IPS DF 6.9 (cell line): ENCODE measurements at regions not wholly inside any gene's neighbourhood (a gene's known extent, or its start where the extent isn't known, plus 50 kb on each side); places are given as distances from the start of the nearest gene placed in this dataset.

Experiments used
- DNase-seq: peaks from one replicate; pipeline ENCODE4 v3.0.0-alpha.2; 2013; ENCODE audit warnings: low read depth, low spot score
- H3K27ac ChIP-seq: one replicate; pipeline ENCODE4 v1.5.1; 2013; ENCODE audit warnings: low read length, control low read depth
- H3K27me3 ChIP-seq: 2 replicates; pipeline ENCODE4 v1.6.1; 2013; ENCODE audit warnings: mild to moderate bottlenecking, low read length; ENCODE audit not compliant: control insufficient read depth, insufficient read depth
- H3K36me3 ChIP-seq: 2 replicates; pipeline ENCODE4 v1.6.1; 2013; ENCODE audit warnings: low read length; ENCODE audit not compliant: control insufficient read depth, insufficient read depth
- H3K4me1 ChIP-seq: 2 replicates; pipeline ENCODE4 v1.6.1; 2013; ENCODE audit warnings: low read length; ENCODE audit not compliant: control insufficient read depth, insufficient read depth
- H3K4me3 ChIP-seq: 2 replicates; pipeline ENCODE4 v1.5.1; 2013; ENCODE audit warnings: mild to moderate bottlenecking, low read length
- H3K9me3 ChIP-seq: 2 replicates; pipeline ENCODE4 v1.6.1; 2013; ENCODE audit warnings: low read length, inconsistent platforms; ENCODE audit not compliant: control insufficient read depth, insufficient read depth
- WGBS: extraction: QIAGEN DNeasy Blood & Tissue Kit; methylation state at CpG from one replicate; pipeline ENCODE4 v1.1.7; 2013; ENCODE audit warnings: mixed read lengths, missing lambda C conversion rate; ENCODE audit not compliant: insufficient read length, insufficient coverage; 5-methylcytosine and 5-hydroxymethylcytosine counted together

DNA sequence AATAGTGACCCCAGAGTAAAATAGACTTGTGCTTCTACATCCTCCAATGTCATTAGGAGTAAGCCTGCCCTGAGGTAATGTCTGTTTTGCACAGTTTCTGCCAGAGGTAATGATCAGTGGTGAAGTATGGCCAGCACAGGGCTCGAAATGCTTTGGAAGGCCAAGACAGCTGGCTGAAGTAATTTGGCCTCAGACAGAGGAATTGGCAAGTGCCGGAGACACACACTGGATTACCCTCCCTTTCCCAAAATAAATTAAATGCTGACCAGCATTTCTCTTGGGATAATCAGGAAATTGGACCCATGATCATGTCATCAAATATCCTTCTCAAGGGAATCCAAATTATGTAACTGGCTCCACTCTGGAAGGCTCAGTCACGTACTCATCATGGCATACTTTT, 379.0 kb upstream of the CHST9 start:
- no CpG with 5 or more reads among the region's 3 CpGs for WGBS
- no peaks in the 10 kb centered on the region; the same call in 1 of the 2 replicates for H3K36me3 ChIP-seq
- no peak overlapping the region for H3K4me3 ChIP-seq
- no peak overlapping the region for H3K27ac ChIP-seq
- H3K27me3 ChIP-seq, result no peaks in the 10 kb centered on the region; the same call in 1 of the 2 replicates
- no peaks in the 10 kb centered on the region for H3K9me3 ChIP-seq
- DNase-seq, result no peak
- H3K4me1 ChIP-seq, result peaks cover 6% of the 10 kb centered on the region; the same call in 1 of the 2 replicates

DNA sequence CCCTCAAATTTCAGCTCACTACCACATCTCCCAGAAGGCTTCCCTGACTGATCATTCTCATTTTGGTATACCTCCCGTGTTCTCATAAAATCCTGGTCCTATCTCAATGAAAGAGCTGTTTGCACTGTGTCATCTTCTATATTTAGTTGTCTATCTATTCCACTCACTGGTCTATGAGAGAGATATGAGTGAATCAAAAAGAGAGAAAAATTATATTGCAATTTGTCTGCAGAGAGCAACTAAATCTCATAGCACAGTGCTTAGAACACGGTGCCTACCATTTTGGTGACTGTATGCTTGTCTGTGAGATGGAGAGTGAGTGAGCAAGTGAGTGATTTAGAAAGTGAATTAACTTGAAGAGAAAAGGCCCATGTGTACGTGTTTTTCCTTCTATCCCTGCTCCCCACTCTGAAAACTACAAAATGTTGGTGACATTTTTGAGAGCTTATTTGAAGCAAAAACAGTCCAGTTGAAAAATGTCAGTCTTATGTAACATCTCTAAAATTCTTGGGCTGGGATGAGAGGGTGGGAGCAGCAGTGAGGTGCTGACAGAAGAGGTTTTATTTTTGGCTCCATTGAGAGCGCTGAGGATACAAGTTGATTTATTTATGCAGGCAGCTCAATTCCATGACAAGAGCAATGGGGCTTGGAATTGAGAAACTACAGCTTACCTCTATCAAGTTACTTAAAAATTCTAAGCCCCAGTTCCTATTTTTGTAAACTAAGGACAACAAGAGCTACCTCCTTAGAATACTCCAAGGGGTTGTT, 373.5 kb upstream of the CHST9 start:
- Histone ChIP-seq H3K36me3 (no peaks in the 10 kb centered on the region), H3K27me3 (no peaks in the 10 kb centered on the region; the same call in 1 of the 2 replicates), H3K9me3 (no peaks in the 10 kb centered on the region), H3K4me1 (peaks cover 8% of the 10 kb centered on the region; the same call in 1 of the 2 replicates), H3K27ac (no peak overlapping the region), H3K4me3 (no peak overlapping the region)
- DNase-seq, result no peak
- WGBS, result no CpG with 5 or more reads among the region's 4 CpGs

- H3K27ac ChIP-seq, result no peak overlapping the region
- no peaks in the 10 kb centered on the region for H3K36me3 ChIP-seq
- no peak for DNase-seq
- no CpG with 5 or more reads among the region's 4 CpGs for WGBS
- H3K4me3 ChIP-seq, result no peak overlapping the region
- peaks cover 4% of the 10 kb centered on the region; the same call in 1 of the 2 replicates for H3K4me1 ChIP-seq
- no peaks in the 10 kb centered on the region for H3K9me3 ChIP-seq
- no peaks in the 10 kb centered on the region; the same call in 1 of the 2 replicates for H3K27me3 ChIP-seq
Observed at GRCh38 chr18:27556741-27557140, 371.6 kb upstream of the CHST9 start.

GRCh38 chr18:27549335-27550039, 364.4 kb upstream of the CHST9 start:
- WGBS, result 100% methylated on average over 1 of the region's 6 CpGs
- Histone ChIP-seq H3K4me1 (no peaks in the 10 kb centered on the region), H3K4me3 (no peak overlapping the region), H3K27me3 (no peaks in the 10 kb centered on the region), H3K27ac (no peak overlapping the region), H3K36me3 (no peaks in the 10 kb centered on the region), H3K9me3 (no peaks in the 10 kb centered on the region)
- DNase-seq, result no peak

DNA sequence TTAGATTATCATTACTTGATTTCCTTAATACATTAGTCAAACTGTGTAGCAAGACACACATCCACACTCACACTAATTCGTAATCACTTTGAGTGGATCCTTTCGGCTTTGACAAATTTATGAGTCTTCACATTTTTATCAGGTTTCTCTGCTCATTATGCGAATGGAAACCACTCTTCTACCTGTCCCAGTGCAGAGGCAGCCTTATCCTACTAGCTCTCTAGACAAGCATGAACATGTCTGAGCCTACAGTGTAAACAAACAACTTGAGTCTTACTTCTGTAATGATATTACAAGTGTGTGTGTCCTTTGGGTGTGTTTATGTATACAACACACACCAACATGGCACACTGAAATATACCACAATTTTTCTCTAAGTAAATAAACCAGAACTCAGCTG, 361.9 kb upstream of the CHST9 start:
- Histone ChIP-seq H3K27me3 (no peaks in the 10 kb centered on the region), H3K4me1 (no peaks in the 10 kb centered on the region), H3K36me3 (no peaks in the 10 kb centered on the region), H3K9me3 (no peaks in the 10 kb centered on the region), H3K4me3 (no peak overlapping the region), H3K27ac (no peak overlapping the region)
- DNase-seq, result no peak
- no CpG with 5 or more reads among the region's 3 CpGs for WGBS

- H3K4me1 ChIP-seq, result no peaks in the 10 kb centered on the region; the same call in 1 of the 2 replicates
- H3K27me3 ChIP-seq, result no peaks in the 10 kb centered on the region
- H3K36me3 ChIP-seq, result no peaks in the 10 kb centered on the region
- no peak overlapping the region for H3K4me3 ChIP-seq
- no peaks in the 10 kb centered on the region for H3K9me3 ChIP-seq
- DNase-seq, result no peak
- H3K27ac ChIP-seq, result no peak overlapping the region
Observed at GRCh38 chr18:27544206-27544605, 359.1 kb upstream of the CHST9 start.

DNA sequence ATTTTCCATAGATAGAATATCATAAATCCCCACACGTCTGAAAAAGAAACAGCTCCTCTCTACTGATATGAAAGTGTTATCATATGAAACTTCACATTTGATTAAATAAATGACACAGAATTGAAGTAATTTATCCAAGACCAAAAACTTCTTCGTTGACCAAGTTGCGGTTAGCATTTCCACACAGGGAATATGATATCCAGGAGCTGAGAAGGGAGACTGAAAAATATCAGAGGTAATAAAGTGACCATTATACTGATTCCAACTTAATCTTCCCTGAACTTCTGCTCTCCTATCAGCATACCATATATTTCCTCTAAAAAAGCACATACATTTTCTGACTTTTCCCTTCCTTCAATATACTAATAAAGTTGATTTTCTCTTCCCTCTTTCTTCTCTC, 356.2 kb upstream of the CHST9 start:
- Histone ChIP-seq H3K4me3 (no peak overlapping the region), H3K9me3 (no peaks in the 10 kb centered on the region), H3K36me3 (no peaks in the 10 kb centered on the region), H3K27me3 (no peaks in the 10 kb centered on the region), H3K27ac (no peak overlapping the region), H3K4me1 (no peaks in the 10 kb centered on the region; the same call in 1 of the 2 replicates)
- DNase-seq, result no peak
- no CpG with 5 or more reads among the region's 3 CpGs for WGBS

- no peak for DNase-seq
- H3K27ac ChIP-seq, result no peak overlapping the region
- no peak overlapping the region for H3K4me3 ChIP-seq
- H3K36me3 ChIP-seq, result no peaks in the 10 kb centered on the region
- H3K27me3 ChIP-seq, result no peaks in the 10 kb centered on the region
- no CpG with 5 or more reads among the region's 6 CpGs for WGBS
- no peaks in the 10 kb centered on the region; the same call in 1 of the 2 replicates for H3K4me1 ChIP-seq
- H3K9me3 ChIP-seq, result no peaks in the 10 kb centered on the region
Observed at GRCh38 chr18:27540111-27540510, 355.0 kb upstream of the CHST9 start.

DNA sequence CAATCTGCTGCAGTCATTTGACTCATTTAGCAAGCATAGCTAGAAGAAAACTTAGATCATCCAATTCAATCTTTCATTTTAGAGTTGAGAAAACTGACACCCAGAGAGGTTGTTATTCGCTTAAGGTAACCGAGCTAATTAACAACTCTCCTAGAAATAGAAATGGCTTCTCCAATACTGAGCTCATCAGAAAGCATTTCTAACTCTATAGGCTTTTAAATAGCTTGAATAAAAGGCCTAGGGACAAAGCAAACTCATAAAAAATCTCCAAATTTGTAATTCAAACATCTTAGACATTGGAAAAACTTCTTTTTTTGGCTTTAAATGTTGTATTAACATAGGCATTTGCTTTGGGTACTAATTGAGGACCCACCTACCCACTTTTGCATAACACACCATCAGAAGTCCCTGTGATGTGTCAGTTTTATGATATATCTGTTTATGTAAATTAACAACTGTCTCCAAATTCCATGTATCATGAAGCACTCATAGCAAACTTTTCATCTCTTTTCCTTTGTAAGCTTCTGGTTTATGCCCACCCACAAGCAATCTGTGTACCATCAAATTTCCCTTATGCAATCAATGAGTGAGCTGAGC, 343.9 kb upstream of the CHST9 start:
- H3K4me1 ChIP-seq, result no peaks in the 10 kb centered on the region
- DNase-seq, result no peak
- H3K27ac ChIP-seq, result no peak overlapping the region
- no peak overlapping the region for H3K4me3 ChIP-seq
- H3K36me3 ChIP-seq, result no peaks in the 10 kb centered on the region
- H3K9me3 ChIP-seq, result no peaks in the 10 kb centered on the region
- no peaks in the 10 kb centered on the region for H3K27me3 ChIP-seq
- WGBS, result no CpG with 5 or more reads among the region's 2 CpGs

- H3K27me3 ChIP-seq, result no peaks in the 10 kb centered on the region
- no peak overlapping the region for H3K27ac ChIP-seq
- no CpG with 5 or more reads among the region's 3 CpGs for WGBS
- no peaks in the 10 kb centered on the region for H3K4me1 ChIP-seq
- no peak for DNase-seq
- H3K4me3 ChIP-seq, result no peak overlapping the region
- H3K36me3 ChIP-seq, result no peaks in the 10 kb centered on the region
- no peaks in the 10 kb centered on the region for H3K9me3 ChIP-seq
Observed at GRCh38 chr18:27527856-27528255, 342.7 kb upstream of the CHST9 start.
